Right lobe of liver (tissue), 4 donors: ENCODE measurements at regions not wholly inside any gene's neighbourhood (a gene's known extent, or its start where the extent isn't known, plus 50 kb on each side); places are given as distances from the start of the nearest gene placed in this dataset.

ENCODE experiments used
- POLR2A ChIP-seq: fragments of 450-650 bp; IDR thresholded peaks from one replicate; pipeline ENCODE4 v1.6.1; 2017; ENCODE audit warnings: antibody characterized with exemption, mild to moderate bottlenecking
- TF ChIP-seq, protein P1 (sequence below), 4 donors: fragments of 200-600 bp in 3 of 4; fragments of 450-650 bp in 1 of 4; IDR thresholded peaks; one replicate each; pipeline versions ENCODE4 v1.5.1 to v1.8.0; 2016 to 2022; ENCODE audit warnings: antibody characterized with exemption in 4 of 4, mild to moderate bottlenecking in 2 of 4
- donor health status: DM: no; HTN: no; CAD: no.
- donor health status: DM: no; HTN: no; CAD: no.
- donor health status: DM: no; HTN: yes; CAD: no.

GRCh38 chr4:125097729-125098128, 217.0 kb upstream of the FAT4 start:
- TF ChIP-seq, protein P1, sequence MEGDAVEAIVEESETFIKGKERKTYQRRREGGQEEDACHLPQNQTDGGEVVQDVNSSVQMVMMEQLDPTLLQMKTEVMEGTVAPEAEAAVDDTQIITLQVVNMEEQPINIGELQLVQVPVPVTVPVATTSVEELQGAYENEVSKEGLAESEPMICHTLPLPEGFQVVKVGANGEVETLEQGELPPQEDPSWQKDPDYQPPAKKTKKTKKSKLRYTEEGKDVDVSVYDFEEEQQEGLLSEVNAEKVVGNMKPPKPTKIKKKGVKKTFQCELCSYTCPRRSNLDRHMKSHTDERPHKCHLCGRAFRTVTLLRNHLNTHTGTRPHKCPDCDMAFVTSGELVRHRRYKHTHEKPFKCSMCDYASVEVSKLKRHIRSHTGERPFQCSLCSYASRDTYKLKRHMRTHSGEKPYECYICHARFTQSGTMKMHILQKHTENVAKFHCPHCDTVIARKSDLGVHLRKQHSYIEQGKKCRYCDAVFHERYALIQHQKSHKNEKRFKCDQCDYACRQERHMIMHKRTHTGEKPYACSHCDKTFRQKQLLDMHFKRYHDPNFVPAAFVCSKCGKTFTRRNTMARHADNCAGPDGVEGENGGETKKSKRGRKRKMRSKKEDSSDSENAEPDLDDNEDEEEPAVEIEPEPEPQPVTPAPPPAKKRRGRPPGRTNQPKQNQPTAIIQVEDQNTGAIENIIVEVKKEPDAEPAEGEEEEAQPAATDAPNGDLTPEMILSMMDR (IDR thresholded peaks at IDR 0.05): no peak
- TF ChIP-seq POLR2A: no peak
